GM12878 (cell line): ENCODE measurements at regions not wholly inside any gene's neighbourhood (a gene's known extent, or its start where the extent isn't known, plus 50 kb on each side); places are given as distances from the start of the nearest gene placed in this dataset.

Experiments used
- CBX3 ChIP-seq: fragments of 200-600 bp; sonication (generic); IDR thresholded peaks from 2 replicates; pipeline ENCODE4 v1.6.1; 2016; ENCODE audit warnings: low read depth, borderline replicate concordance
- CTCF ChIP-seq, 3 experiments: IDR thresholded peaks in 2 of 3; conservative IDR thresholded peaks in 1 of 3; 2 replicates each; pipeline ENCODE4 v1.5.1; 2011; ENCODE audit warnings: low read depth in 3 of 3, low read length in 3 of 3, mild to moderate bottlenecking in 3 of 3, control low read depth in 2 of 3, moderate library complexity in 2 of 3, inconsistent platforms in 1 of 3, mixed read lengths in 1 of 3; ENCODE audit not compliant: control insufficient read depth in 2 of 3, insufficient read depth in 1 of 3; ENCODE audit errors: extremely low read depth in 1 of 3
- DPF2 ChIP-seq: fragments of 450-650 bp; IDR thresholded peaks from 2 replicates; pipeline ENCODE4 v1.6.1; 2017; ENCODE audit warnings: mild to moderate bottlenecking
- HSF1 ChIP-seq: fragments of 150-350 bp; IDR thresholded peaks from 2 replicates; pipeline ENCODE4 v1.6.1; 2014; ENCODE audit warnings: mild to moderate bottlenecking, low read depth, low read length
- MAX ChIP-seq: IDR thresholded peaks from 2 replicates; pipeline ENCODE4 v1.6.1; 2012; ENCODE audit warnings: low read depth, low read length, improper control_type of control experiment
- PBX3 ChIP-seq: IDR thresholded peaks from 2 replicates; pipeline ENCODE4 v1.6.1; 2011; ENCODE audit warnings: mild to moderate bottlenecking, low read depth, low read length, moderate library complexity; ENCODE audit not compliant: insufficient replicate concordance
- POLR2AphosphoS2 ChIP-seq: IDR thresholded peaks from 2 replicates; pipeline ENCODE4 v1.6.1; 2011; ENCODE audit warnings: low read depth, mild to moderate bottlenecking, low read length, improper control_type of control experiment, moderate library complexity
- RAD21 ChIP-seq: IDR thresholded peaks from 2 replicates; pipeline ENCODE4 v1.6.1; 2011; ENCODE audit warnings: mild to moderate bottlenecking, low read depth, low read length, moderate library complexity; ENCODE audit not compliant: insufficient read depth

- TF ChIP-seq RAD21 = no peak
- no peak for TF ChIP-seq CTCF (IDR thresholded peaks at IDR 0.05 in 2 of 3, conservative IDR thresholded peaks at IDR 0.05 in 1 of 3; ENCODE audit: control insufficient read depth in 2 of 3, extremely low read depth in 1 of 3, insufficient read depth in 1 of 3, low read depth in 3 of 3, low read length in 3 of 3)
- TF ChIP-seq PBX3 = no peak
- no peak for TF ChIP-seq CBX3
- no peak for TF ChIP-seq MAX
- no peak for TF ChIP-seq POLR2AphosphoS2
- no peak for TF ChIP-seq HSF1
- no peak for TF ChIP-seq DPF2
These were observed 215.5 kb upstream of the HTR2A start for GRCh38 chr13:47112205-47112902.
